MM.1S (cell line): ENCODE measurements at regions not wholly inside any gene's neighbourhood (a gene's known extent, or its start where the extent isn't known, plus 50 kb on each side); places are given as distances from the start of the nearest gene placed in this dataset.

Source experiments
- CTCF ChIP-seq: fragments of 300-600 bp; sonication (generic); IDR thresholded peaks from 2 replicates; pipeline ENCODE4 v1.5.1; 2016; ENCODE audit warnings: antibody characterized with exemption, low read length, mixed read lengths
- EZH2 ChIP-seq: fragments of 300-600 bp; sonication (generic); optimal IDR thresholded peaks from 2 replicates; pipeline ENCODE3; 2017; ENCODE audit warnings: low read depth, mild to moderate bottlenecking, antibody characterized with exemption, low read length, mixed read lengths
- EZH2phosphoT487 ChIP-seq: fragments of 300-600 bp; sonication (generic); IDR thresholded peaks from 2 replicates; pipeline ENCODE4 v1.6.1; 2018; ENCODE audit warnings: antibody characterized with exemption, low read length

DNA sequence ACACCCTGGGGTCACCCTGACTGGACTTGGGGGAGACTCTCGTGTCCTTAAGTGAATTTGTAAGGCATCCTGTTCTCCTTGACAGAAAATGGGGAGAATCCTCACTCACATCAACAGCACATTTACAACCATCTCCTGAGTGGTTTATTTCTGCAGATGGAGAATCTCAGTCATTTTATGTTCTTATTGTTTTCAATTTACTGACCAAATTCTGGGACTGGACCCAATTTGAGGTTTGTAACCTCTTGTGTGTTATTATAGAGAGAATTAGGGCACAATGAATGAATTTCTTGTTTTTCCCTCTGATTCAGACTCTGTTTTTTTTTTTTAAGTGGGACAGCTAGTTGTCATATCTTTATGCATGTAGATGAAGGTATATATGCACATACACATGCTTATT, 104.9 kb downstream of the ADAMTS15 start:
- TF ChIP-seq CTCF: no peak
- TF ChIP-seq EZH2: no peak
- TF ChIP-seq EZH2phosphoT487: no peak
